ENCODE measurements at regions not wholly inside any gene's neighbourhood (a gene's known extent, or its start where the extent isn't known, plus 50 kb on each side); places are given as distances from the start of the nearest gene placed in this dataset.

DNA sequence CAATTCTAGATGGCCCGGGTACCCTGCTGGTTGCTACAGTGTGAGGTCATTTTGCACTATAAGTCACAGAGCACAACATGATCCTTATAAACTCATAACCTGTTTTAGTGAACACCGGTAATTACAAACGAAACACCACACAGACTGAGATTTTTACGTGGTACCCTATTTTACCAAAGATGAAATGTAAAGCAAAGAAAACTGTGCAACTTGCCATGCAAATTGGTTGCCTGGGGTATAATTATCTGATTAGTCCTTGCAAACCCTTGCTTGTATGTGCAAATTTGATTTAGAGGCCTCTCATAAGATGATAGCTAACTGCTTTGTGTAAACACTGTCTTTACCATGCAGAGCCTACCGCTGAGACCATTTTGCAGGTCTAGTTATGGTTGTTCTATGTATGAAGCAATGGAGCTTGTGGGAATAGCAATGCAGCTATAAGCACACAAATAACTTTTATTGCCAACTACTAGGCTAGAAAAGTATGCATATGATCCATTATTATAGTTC, 372.1 kb upstream of the FAR2 start:
- no peak for DNase-seq
- H3K9me3 Mint-ChIP-seq (ENCODE audit: unreplicated experiment), result peaks cover 2% of the 10 kb centered on the region
- H3K4me3 Mint-ChIP-seq (ENCODE audit: unreplicated experiment), result no peak overlapping the region
- no peak for TF ChIP-seq CTCF (IDR thresholded peaks at IDR 0.05; ENCODE audit: partially characterized antibody, unreplicated experiment)
- H3K36me3 Mint-ChIP-seq (ENCODE audit: unreplicated experiment), result peaks cover 5% of the 10 kb centered on the region
- H3K4me1 Mint-ChIP-seq (ENCODE audit: low read depth, unreplicated experiment), result no peaks in the 10 kb centered on the region
- no peak overlapping the region for H3K27ac Mint-ChIP-seq (ENCODE audit: unreplicated experiment)
- H3K27me3 Mint-ChIP-seq (ENCODE audit: unreplicated experiment), result peaks cover 2% of the 10 kb centered on the region

DNA sequence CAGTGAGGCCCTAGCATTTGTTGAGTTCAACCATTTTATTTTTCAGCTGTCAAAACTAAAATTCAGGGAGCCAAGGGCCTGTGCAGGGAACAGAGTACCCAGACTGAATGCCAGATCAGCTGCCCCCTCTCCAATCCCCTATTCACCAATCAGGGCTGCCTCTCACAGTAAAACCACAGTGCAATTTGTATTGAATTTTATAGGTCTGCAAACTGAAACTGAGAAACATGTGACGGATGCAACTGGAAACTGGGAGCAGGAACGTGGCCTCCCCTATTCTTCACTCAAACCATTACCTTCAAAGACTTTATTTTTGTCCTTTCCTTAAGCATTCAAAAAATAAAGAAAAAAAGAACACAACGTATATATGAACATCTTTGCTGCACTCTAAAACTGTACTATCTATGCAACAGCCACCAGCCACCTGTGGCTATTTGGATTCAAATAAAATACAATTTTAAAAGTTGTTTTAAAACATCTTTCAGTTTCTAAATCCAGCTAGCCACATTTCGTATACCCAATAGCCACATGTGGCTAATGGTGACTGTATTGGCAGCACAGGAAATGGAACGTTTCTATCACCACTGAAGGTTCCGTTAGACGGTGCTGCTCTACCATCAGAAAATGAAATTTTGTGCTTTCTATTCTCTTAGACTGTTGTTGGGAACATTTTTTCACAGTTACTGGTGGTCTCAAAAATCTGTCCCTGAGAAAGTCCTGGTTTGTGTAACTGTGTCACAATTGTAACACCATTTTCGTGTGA, 371.3 kb upstream of the FAR2 start:
- Mint-ChIP-seq H3K4me1 (ENCODE audit: low read depth, unreplicated experiment) (no peaks in the 10 kb centered on the region), H3K27me3 (ENCODE audit: unreplicated experiment) (peaks cover 2% of the 10 kb centered on the region), H3K4me3 (ENCODE audit: unreplicated experiment) (no peak overlapping the region), H3K9me3 (ENCODE audit: unreplicated experiment) (peaks cover 2% of the 10 kb centered on the region), H3K27ac (ENCODE audit: unreplicated experiment) (no peak overlapping the region), H3K36me3 (ENCODE audit: unreplicated experiment) (peaks cover 5% of the 10 kb centered on the region)
- no peak for TF ChIP-seq CTCF (IDR thresholded peaks at IDR 0.05; ENCODE audit: partially characterized antibody, unreplicated experiment)
- no peak for DNase-seq

GRCh38 chr12:28780096-28780495, 369.0 kb upstream of the FAR2 start:
- no peak for TF ChIP-seq CTCF (IDR thresholded peaks at IDR 0.05; ENCODE audit: partially characterized antibody, unreplicated experiment)
- Mint-ChIP-seq H3K4me1 (ENCODE audit: low read depth, unreplicated experiment) (no peaks in the 10 kb centered on the region), H3K27ac (ENCODE audit: unreplicated experiment) (no peak overlapping the region), H3K36me3 (ENCODE audit: unreplicated experiment) (peaks cover 5% of the 10 kb centered on the region), H3K27me3 (ENCODE audit: unreplicated experiment) (no peaks in the 10 kb centered on the region), H3K9me3 (ENCODE audit: unreplicated experiment) (no peaks in the 10 kb centered on the region), H3K4me3 (ENCODE audit: unreplicated experiment) (no peak overlapping the region)
- DNase-seq, result no peak

DNA sequence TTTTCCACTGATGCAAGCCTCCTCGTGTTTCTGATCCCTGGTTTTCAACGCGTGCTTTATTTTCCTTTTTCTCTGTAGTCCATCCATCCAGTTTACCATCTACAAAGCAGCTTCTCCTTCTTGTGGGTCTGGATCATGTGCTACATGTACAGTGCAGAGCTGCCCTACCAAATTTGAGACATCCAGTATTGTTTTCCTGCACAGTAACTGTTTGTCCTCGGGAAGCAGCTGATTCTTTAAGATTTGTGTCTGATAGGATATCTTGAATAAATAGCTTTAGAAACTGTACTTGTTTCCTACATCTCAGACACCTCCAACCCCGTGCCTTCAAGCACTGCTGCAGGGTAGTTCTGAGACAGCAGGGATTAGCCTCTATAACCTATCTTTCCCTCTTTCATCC, 368.1 kb upstream of the FAR2 start:
- H3K9me3 Mint-ChIP-seq (ENCODE audit: unreplicated experiment), result no peaks in the 10 kb centered on the region
- H3K27ac Mint-ChIP-seq (ENCODE audit: unreplicated experiment), result no peak overlapping the region
- H3K4me3 Mint-ChIP-seq (ENCODE audit: unreplicated experiment), result no peak overlapping the region
- no peaks in the 10 kb centered on the region for H3K27me3 Mint-ChIP-seq (ENCODE audit: unreplicated experiment)
- H3K4me1 Mint-ChIP-seq (ENCODE audit: low read depth, unreplicated experiment), result no peaks in the 10 kb centered on the region
- no peak for DNase-seq
- TF ChIP-seq CTCF (IDR thresholded peaks at IDR 0.05; ENCODE audit: partially characterized antibody, unreplicated experiment), result no peak
- H3K36me3 Mint-ChIP-seq (ENCODE audit: unreplicated experiment), result peaks cover 5% of the 10 kb centered on the region

All from glutamatergic neuron (in vitro differentiated cells).